Urothelium cell line (cell line): ENCODE measurements at regions not wholly inside any gene's neighbourhood (a gene's known extent, or its start where the extent isn't known, plus 50 kb on each side); places are given as distances from the start of the nearest gene placed in this dataset.
A peak's percentile ranks its signal among the peaks of the same experiment; 100 is the strongest.

ENCODE experiments used
- DNase-seq: peaks from one replicate; pipeline ENCODE4 v3.0.0; 2011; ENCODE audit warnings: low spot score, mixed read lengths
- FAIRE-seq: peaks from 2 replicates; lab custom pipeline; 2011; peaks lifted over from hg19 to GRCh38; lab: Jason Lieb, UNC

- no peak for DNase-seq
These were observed 256.7 kb downstream of the KLF6 start for GRCh38 chr10:3528271-3528670.

DNA sequence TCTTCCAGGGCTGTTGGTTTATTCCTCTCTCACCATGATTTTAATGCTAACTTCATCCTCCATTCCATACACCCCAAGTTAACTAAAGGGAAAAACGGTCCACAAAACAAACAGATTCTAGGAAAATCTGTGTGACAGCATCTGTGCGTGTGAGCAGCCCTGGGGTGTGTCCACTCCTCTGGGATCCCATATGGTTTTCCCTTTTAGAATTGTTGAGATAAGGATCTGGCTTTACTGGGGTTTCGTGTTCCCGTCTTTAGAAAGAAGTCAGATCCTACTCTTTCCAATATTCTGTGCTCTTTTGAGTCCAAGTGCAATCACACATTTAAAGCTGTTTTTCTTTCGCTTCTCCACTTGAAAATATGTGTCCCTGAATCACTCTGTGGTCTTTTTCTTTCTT lies 257.1 kb downstream of the KLF6 start:
- DNase-seq = no peak
- no peak for FAIRE-seq

More at GRCh38 chr10:3528271-3528670, 256.7 kb downstream of the KLF6 start:
- no peak for FAIRE-seq

- FAIRE-seq = no peak
- no peak for DNase-seq
These were observed 258.1 kb downstream of the KLF6 start for GRCh38 chr10:3526727-3527501.

DNA sequence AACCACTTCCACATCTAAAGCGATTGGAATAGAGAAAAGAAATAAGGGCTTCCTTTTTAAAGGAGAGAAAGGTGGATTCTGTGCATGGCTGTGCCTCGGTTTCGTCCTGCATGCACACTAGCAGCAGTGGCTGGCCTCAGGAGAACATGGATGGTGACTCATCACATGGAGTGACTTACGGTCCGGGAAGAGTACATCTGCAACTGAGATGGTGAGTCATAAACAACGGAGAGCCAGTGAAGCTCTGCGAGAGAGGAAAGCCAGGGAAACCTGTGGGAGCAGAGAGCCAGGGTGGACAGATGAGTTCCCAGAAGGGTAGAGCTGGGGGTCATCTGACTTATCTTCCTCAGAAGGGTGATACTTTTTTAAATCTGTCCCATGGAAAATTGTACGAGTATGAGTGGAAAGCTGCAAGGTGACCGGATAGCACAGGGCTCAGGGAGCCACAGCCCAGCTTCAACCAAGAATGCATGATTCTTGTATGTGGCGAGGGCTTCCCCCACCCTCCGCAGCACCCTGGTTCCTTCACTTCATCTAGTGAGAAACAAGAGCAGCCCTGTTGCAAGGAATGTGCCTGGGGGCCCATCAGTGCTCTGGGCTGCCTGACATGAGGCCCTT lies 259.1 kb downstream of the KLF6 start:
- DNase-seq (peak; percentile 76), FAIRE-seq (no peak)

- DNase-seq = no peak
- no peak for FAIRE-seq
These were observed 260.7 kb downstream of the KLF6 start for GRCh38 chr10:3524086-3524960.

DNA sequence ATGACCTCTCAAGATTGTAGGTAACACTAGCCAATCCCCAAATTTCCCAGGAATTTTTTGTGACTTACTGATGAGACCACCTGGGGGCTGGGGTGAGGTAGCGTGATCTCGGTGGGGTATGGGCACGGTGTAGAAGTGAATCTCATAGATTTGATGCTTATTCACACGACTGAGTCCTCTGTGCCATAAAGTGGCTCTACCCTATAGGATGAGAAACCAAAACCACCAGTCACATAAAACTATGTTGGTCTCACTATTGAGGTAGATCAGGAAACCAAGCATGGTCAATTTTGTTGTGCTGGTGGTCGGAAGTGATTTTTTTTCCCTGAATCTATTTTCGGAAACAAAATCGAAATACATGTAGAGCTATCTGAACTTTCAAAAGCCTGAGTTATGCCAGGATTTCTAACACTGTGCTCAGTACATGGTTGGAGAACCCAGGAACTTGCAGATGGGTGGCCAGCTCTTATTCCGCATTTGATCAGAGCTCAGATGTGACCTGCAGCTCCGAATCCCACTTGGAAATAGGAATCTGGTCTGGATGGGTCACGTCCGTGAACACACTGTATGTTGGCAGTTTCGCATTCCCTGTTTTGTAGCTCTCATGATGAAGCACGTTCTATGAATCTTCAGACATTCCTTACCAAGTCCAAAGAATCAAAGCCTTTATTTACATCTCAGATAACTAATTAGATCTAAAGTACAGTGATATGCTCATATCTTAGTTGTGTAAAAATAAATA lies 261.5 kb downstream of the KLF6 start:
- no peak for FAIRE-seq
- no peak for DNase-seq

DNA sequence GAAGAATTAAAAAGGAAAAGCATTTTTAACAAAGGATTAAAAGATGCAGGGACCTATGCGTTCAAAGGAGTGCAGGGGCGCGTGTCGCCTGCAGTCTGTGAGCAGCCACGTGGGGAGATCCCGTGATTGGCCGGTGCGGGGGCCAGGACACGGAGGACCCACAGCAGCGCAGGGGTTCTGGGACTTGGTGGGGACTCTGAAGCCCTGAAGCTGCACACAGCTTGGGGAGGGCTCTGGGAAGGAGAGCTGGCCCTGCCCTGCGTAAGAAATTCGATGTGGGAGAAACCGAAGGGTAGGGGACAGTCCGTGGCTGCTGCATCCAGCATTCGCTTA lies 268.1 kb downstream of the KLF6 start:
- FAIRE-seq (no peak), DNase-seq (no peak)

DNA sequence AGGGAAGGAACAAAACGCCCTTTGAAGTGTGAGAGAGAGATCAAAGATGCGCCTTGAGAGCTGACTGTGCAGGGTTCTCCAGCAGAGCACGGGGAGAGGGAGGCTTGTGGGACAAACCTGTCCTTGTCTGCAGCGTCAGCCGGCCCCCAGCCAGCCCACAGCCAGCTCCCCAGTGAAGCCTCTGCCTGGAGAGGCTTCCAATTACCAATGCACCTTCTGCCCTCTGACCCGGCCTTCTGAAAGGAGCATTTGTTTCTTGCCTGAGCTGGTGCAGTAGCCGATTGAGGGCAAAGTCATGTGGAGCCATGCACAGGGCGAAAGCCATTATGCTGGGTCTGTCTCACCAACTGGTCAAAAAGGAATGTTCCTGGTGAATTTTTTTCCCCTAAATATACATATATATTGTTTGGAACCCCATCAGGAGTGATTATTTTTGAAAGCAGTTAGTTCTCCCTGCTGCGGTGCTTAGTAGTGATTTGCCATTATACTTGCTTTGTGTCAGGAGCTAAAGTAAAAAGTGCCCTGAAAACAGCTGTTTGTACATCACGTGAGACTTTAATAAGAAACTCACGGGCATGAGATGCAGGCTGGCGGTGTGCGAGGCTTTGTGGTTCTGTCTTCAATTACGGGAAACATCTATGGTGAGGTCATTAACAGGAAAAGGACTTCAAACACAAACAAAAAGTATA lies 268.6 kb downstream of the KLF6 start:
- FAIRE-seq = no peak

GRCh38 chr10:3514691-3515090 lies 270.3 kb downstream of the KLF6 start:
- DNase-seq (no peak), FAIRE-seq (no peak)

More for the DNA sequence above, 268.6 kb downstream of the KLF6 start:
- no peak for DNase-seq

DNA sequence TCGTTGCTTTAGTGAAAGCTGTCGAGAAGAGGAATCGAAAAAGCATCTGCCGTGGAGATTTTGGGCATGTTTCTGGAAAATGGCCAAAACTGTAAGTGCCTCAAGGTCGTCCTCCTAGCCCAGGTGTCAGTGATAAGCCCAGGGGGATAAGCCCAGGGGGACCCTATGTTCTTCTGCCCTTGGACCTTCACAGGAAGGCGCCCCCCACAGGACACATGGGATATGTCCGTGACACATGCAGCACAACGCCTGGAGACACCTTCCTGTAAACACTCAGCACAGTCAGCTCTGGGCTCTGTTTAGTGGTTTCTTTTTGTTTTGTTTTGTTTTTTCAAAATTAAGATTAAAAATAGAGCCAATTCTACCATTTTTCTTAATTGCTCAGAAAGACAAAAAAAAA lies 272.7 kb downstream of the KLF6 start:
- FAIRE-seq (no peak), DNase-seq (no peak)

- DNase-seq (no peak), FAIRE-seq (no peak)
These were observed 273.5 kb downstream of the KLF6 start for GRCh38 chr10:3511483-3511882.

DNA sequence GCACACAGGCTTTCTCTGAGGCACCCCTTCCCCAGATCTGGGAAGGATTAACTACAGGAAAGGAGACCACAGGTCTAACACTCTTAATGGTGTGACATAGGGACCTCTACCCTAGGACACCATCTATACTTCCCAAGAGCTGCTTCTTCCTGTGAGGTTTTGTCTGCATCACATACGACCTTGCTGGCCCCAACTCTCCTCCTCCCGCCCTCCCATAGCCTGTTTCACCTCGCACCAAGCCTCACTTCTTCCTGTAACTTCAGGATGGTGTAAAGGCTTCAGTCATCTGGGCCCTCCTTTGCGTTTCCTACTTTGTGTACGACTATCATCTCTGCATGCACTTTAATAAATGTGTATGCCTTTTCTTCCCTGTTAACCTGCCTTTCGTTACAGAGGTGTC lies 274.3 kb downstream of the KLF6 start:
- no peak for DNase-seq
- FAIRE-seq = no peak

DNA sequence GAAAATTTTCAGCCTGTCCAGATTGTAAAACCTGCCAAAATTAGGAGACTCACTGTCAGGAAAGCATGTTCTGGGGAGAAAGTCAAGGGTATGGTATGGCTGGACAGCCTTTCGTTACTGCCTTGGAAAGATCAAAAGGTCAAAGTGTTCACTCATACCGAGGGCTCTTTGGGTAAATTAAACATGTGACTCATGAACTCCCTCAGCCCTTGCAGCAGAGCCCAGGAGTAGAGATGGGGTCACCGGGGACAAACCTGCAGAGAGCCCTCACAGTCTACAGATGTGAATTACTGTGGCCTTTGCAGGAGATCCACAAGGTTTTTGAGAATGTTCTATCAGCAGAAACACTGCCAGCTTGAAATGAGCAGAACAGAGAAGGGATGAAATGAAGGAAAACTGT lies 275.7 kb downstream of the KLF6 start:
- no peak for FAIRE-seq

DNA sequence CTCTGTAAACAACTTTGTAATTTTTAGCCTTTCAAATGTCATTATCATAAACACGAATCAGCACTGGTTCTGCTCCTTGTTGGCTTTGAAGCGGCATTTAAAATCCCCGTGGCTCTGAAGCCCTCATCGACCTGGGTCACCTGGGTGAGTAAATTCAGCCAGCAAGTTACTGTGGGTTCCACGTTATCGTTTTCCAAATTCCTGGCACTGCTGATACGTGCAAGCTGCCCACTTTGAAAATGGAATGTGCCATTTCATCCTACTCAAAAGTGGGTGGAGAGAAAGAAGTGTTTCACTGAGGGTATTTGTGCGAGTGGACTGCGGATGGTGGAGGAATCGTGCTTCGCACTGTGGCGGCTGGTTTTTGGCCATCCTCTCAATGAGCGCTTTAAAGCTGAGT lies 281.7 kb downstream of the KLF6 start:
- no peak for FAIRE-seq

More for the DNA sequence above, 275.7 kb downstream of the KLF6 start:
- DNase-seq = no peak

GRCh38 chr10:3502673-3503072 lies 282.3 kb downstream of the KLF6 start:
- DNase-seq = no peak
- FAIRE-seq = no peak

More for the DNA sequence above, 281.7 kb downstream of the KLF6 start:
- no peak for DNase-seq

- FAIRE-seq (peak; percentile 40), DNase-seq (peak; percentile 50)
These were observed 284.6 kb downstream of the KLF6 start for GRCh38 chr10:3500408-3500856.

- DNase-seq (no peak), FAIRE-seq (no peak)
These were observed 285.9 kb downstream of the KLF6 start for GRCh38 chr10:3499120-3499519.

GRCh38 chr10:3497581-3497980 lies 287.4 kb downstream of the KLF6 start:
- DNase-seq (no peak), FAIRE-seq (no peak)

GRCh38 chr10:3496138-3496537 lies 288.9 kb downstream of the KLF6 start:
- no peak for DNase-seq
- no peak for FAIRE-seq

DNA sequence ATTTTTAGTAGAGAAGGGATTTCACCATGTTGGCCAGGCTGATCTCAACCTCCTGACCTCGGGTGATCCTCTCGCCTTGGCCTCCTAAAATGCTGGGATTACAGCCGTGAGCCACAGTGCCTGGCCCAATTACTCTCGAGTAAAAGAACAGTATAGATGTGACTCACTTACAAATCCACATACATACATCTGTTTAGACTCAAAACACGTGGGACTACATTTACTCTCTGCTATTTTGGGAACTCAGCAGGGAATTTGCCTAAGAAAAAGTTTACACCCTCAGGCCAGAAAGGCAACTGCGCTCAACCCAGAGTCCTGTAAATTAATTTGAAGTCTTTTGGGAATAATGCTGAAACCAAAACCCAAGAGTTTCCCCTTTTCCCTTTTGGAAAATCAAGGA lies 289.7 kb downstream of the KLF6 start:
- DNase-seq (no peak), FAIRE-seq (no peak)
